HL-60 (cell line): ENCODE measurements at regions not wholly inside any gene's neighbourhood (a gene's known extent, or its start where the extent isn't known, plus 50 kb on each side); places are given as distances from the start of the nearest gene placed in this dataset.

Experiments
- DNase-seq, 2 experiments: peaks; one replicate each; pipeline ENCODE4 v3.0.0-alpha.2; 2010 to 2020; ENCODE audit warnings: low read depth in 1 of 2, low spot score in 1 of 2
- H3K27ac ChIP-seq: fragments of 250-450 bp; sonication (Bioruptor Pico); replicated peaks from 2 replicates; pipeline ENCODE4 v1.5.1; 2020; ENCODE audit warnings: mild to moderate bottlenecking, moderate library complexity
- H3K27me3 ChIP-seq: fragments of 250-450 bp; sonication (Bioruptor Pico); 2 replicates; pipeline ENCODE4 v1.5.1; 2021; ENCODE audit warnings: mild to moderate bottlenecking, moderate library complexity; ENCODE audit not compliant: insufficient read depth, poor library complexity, severe bottlenecking
- H3K4me3 ChIP-seq: replicated peaks from 2 replicates; pipeline ENCODE4 v1.5.1; 2011; ENCODE audit warnings: mild to moderate bottlenecking, control low read depth, low read length; ENCODE audit not compliant: insufficient read depth
- GABPA ChIP-seq: IDR thresholded peaks from 2 replicates; pipeline ENCODE4 v1.6.1; 2012; ENCODE audit warnings: low read depth
- POLR2AphosphoS5 ChIP-seq: IDR thresholded peaks from 2 replicates; pipeline ENCODE4 v1.6.1; 2012; ENCODE audit warnings: low read depth
- REST ChIP-seq: IDR thresholded peaks from 2 replicates; pipeline ENCODE4 v1.6.1; 2012; ENCODE audit warnings: low read depth; ENCODE audit not compliant: insufficient replicate concordance
- SPI1 ChIP-seq: IDR thresholded peaks from 2 replicates; pipeline ENCODE4 v1.6.1; 2012; ENCODE audit warnings: low read depth, mild to moderate bottlenecking, borderline replicate concordance
- TF ChIP-seq, protein P1 (sequence below): IDR thresholded peaks from one replicate; pipeline ENCODE4 v1.5.1; 2011; ENCODE audit warnings: low read length, control low read depth, inconsistent platforms; ENCODE audit not compliant: insufficient read depth

GRCh38 chr2:220337611-220338440 is 710.4 kb downstream of the SLC4A3 start:
- no peaks in the 10 kb centered on the region for H3K27me3 ChIP-seq
- H3K27ac ChIP-seq: no peak overlapping the region
- no peak overlapping the region for H3K4me3 ChIP-seq
- TF ChIP-seq POLR2AphosphoS5 (no peak), REST (no peak), SPI1 (no peak), GABPA (no peak)
- TF ChIP-seq, protein P1, sequence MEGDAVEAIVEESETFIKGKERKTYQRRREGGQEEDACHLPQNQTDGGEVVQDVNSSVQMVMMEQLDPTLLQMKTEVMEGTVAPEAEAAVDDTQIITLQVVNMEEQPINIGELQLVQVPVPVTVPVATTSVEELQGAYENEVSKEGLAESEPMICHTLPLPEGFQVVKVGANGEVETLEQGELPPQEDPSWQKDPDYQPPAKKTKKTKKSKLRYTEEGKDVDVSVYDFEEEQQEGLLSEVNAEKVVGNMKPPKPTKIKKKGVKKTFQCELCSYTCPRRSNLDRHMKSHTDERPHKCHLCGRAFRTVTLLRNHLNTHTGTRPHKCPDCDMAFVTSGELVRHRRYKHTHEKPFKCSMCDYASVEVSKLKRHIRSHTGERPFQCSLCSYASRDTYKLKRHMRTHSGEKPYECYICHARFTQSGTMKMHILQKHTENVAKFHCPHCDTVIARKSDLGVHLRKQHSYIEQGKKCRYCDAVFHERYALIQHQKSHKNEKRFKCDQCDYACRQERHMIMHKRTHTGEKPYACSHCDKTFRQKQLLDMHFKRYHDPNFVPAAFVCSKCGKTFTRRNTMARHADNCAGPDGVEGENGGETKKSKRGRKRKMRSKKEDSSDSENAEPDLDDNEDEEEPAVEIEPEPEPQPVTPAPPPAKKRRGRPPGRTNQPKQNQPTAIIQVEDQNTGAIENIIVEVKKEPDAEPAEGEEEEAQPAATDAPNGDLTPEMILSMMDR: no peak
- no peak for DNase-seq

- no peak overlapping the region for H3K4me3 ChIP-seq
- TF ChIP-seq REST: no peak
- H3K27ac ChIP-seq: no peak overlapping the region
- H3K27me3 ChIP-seq: no peaks in the 10 kb centered on the region
- DNase-seq: no peak
Measured at GRCh38 chr2:220341014-220341413, 713.6 kb downstream of the SLC4A3 start.

- no peaks in the 10 kb centered on the region for H3K27me3 ChIP-seq
- TF ChIP-seq POLR2AphosphoS5 (no peak), SPI1 (no peak), REST (no peak)
- TF ChIP-seq, protein P1: no peak
- no peak for DNase-seq
- H3K4me3 ChIP-seq: no peak overlapping the region
- H3K27ac ChIP-seq: no peak overlapping the region
Measured at GRCh38 chr2:220346919-220347318, 719.5 kb downstream of the SLC4A3 start.
